ENCODE measurements at regions not wholly inside any gene's neighbourhood (a gene's known extent, or its start where the extent isn't known, plus 50 kb on each side); places are given as distances from the start of the nearest gene placed in this dataset.

GRCh38 chr11:131073167-131073566 lies 156.9 kb upstream of the SNX19 start:
- H3K36me3 ChIP-seq = no peaks in the 10 kb centered on the region
- no peak overlapping the region for H3K27ac ChIP-seq
- no peak overlapping the region for H3K4me3 ChIP-seq
- no peaks in the 10 kb centered on the region for H3K4me1 ChIP-seq (replicated peaks)
- H3K9me3 ChIP-seq = no peaks in the 10 kb centered on the region
- DNase-seq (ENCODE audit: low spot score) = no peak
- H3K27me3 ChIP-seq (replicated peaks; ENCODE audit: insufficient read depth) = no peaks in the 10 kb centered on the region
- intact Hi-C loops (cut with DNase I) = no loop called here
- 90% methylated on average over 2 of the region's 2 CpGs for WGBS
- TF ChIP-seq CTCF (IDR thresholded peaks at IDR 0.05) (no peak), POLR2A (IDR thresholded peaks at IDR 0.05) (no peak), POLR2AphosphoS5 (IDR thresholded peaks at IDR 0.05) (no peak)

GRCh38 chr11:131074573-131074972 lies 158.3 kb upstream of the SNX19 start:
- Histone ChIP-seq H3K27ac (no peak overlapping the region), H3K27me3 (replicated peaks; ENCODE audit: insufficient read depth) (no peaks in the 10 kb centered on the region), H3K9me3 (no peaks in the 10 kb centered on the region), H3K4me1 (replicated peaks) (no peaks in the 10 kb centered on the region), H3K36me3 (no peaks in the 10 kb centered on the region), H3K4me3 (no peak overlapping the region)
- TF ChIP-seq POLR2AphosphoS5 (IDR thresholded peaks at IDR 0.05) (no peak), POLR2A (IDR thresholded peaks at IDR 0.05) (no peak), CTCF (IDR thresholded peaks at IDR 0.05) (no peak)
- WGBS = 66% methylated on average over 3 of the region's 3 CpGs
- intact Hi-C loops (cut with DNase I) = no loop called here
- no peak for DNase-seq (ENCODE audit: low spot score)

- Histone ChIP-seq H3K27me3 (replicated peaks; ENCODE audit: insufficient read depth) (no peaks in the 10 kb centered on the region), H3K9me3 (no peaks in the 10 kb centered on the region), H3K4me3 (no peak overlapping the region), H3K27ac (no peak overlapping the region), H3K4me1 (replicated peaks) (no peaks in the 10 kb centered on the region), H3K36me3 (no peaks in the 10 kb centered on the region)
- DNase-seq (ENCODE audit: low spot score) = no peak
- intact Hi-C loops (cut with DNase I) = no loop called here
- TF ChIP-seq POLR2AphosphoS5 (IDR thresholded peaks at IDR 0.05) (no peak), POLR2A (IDR thresholded peaks at IDR 0.05) (no peak), CTCF (IDR thresholded peaks at IDR 0.05) (no peak)
These were observed 161.1 kb upstream of the SNX19 start for GRCh38 chr11:131077340-131077739.

DNA sequence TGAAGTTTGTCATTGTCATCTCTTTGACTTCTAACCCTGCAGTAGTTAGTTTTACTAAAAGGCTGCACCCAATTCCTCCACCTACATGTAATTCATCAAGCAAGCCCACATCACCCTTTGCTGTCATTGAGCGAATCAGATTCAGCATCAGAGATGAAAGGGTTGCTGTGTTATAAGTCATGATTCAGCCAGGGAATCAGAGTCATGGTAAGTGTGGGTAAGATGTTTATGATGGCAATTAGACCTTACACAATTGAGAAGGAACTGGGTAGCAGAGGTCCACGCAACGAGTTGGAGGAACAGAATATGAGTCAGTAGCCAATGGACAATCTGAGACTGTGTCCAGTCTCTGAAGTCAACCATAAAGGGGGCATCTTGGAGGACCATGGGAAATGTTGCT lies 162.8 kb upstream of the SNX19 start:
- TF ChIP-seq CTCF (IDR thresholded peaks at IDR 0.05) = no peak
- TF ChIP-seq POLR2AphosphoS5 (IDR thresholded peaks at IDR 0.05) = no peak
- no peak for TF ChIP-seq POLR2A (IDR thresholded peaks at IDR 0.05)
- Histone ChIP-seq H3K4me3 (no peak overlapping the region), H3K27ac (no peak overlapping the region), H3K27me3 (replicated peaks; ENCODE audit: insufficient read depth) (no peaks in the 10 kb centered on the region), H3K4me1 (replicated peaks) (no peaks in the 10 kb centered on the region), H3K9me3 (no peaks in the 10 kb centered on the region), H3K36me3 (no peaks in the 10 kb centered on the region)
- 91% methylated on average over 3 of the region's 3 CpGs for whole genome bisulfite sequencing
- no peak for DNase-seq (ENCODE audit: low spot score)
- intact Hi-C loops (cut with DNase I) = no loop called here

- Histone ChIP-seq H3K9me3 (no peaks in the 10 kb centered on the region), H3K4me3 (no peak overlapping the region), H3K36me3 (no peaks in the 10 kb centered on the region), H3K4me1 (replicated peaks) (no peaks in the 10 kb centered on the region), H3K27ac (no peak overlapping the region), H3K27me3 (replicated peaks; ENCODE audit: insufficient read depth) (no peaks in the 10 kb centered on the region)
- WGBS = 71% methylated on average over 2 of the region's 2 CpGs
- intact Hi-C loops (cut with DNase I) = no loop called here
- TF ChIP-seq CTCF (IDR thresholded peaks at IDR 0.05) (no peak), POLR2AphosphoS5 (IDR thresholded peaks at IDR 0.05) (no peak), POLR2A (IDR thresholded peaks at IDR 0.05) (no peak)
- DNase-seq (ENCODE audit: low spot score) = no peak
These were observed 173.5 kb upstream of the SNX19 start for GRCh38 chr11:131089727-131090245.

All from prostate gland (tissue), 2 donors.